GM23248 (cell line): ENCODE measurements at regions not wholly inside any gene's neighbourhood (a gene's known extent, or its start where the extent isn't known, plus 50 kb on each side); places are given as distances from the start of the nearest gene placed in this dataset.

Experiments used
- EZH2 ChIP-seq: fragments of 200-600 bp; sonication (generic); IDR thresholded peaks from 2 replicates; pipeline ENCODE4 v1.6.1; 2018; ENCODE audit warnings: antibody characterized with exemption, mild to moderate bottlenecking; ENCODE audit not compliant: insufficient read depth, poor library complexity, severe bottlenecking
- EZH2phosphoT487 ChIP-seq: fragments of 200-600 bp; sonication (generic); IDR thresholded peaks from 2 replicates; pipeline ENCODE4 v1.6.1; 2018; ENCODE audit warnings: antibody characterized with exemption, moderate library complexity, mild to moderate bottlenecking, low read depth; ENCODE audit not compliant: insufficient read depth

DNA sequence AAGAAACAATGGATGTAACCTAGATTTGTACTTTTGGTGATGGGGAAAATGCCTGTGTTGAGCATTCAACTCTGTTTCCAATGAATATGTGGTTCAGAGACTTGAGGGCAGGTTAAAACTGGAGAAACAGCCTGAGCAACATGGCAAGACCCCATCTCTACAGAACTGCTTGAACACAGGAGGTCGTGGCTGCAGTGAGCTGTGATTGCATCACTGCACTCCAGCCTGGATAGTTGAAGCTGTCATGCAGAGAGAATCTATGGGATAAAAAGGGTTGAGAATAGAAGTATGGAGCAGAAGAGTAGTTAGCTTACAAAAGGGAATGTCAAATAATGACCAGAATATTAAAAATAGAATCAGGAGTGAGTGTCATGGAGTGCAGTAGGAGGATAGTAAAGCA lies 134.8 kb upstream of the PDE5A start:
- TF ChIP-seq EZH2 (no peak), EZH2phosphoT487 (no peak)
